NCI-H446 (cell line): ENCODE measurements at regions not wholly inside any gene's neighbourhood (a gene's known extent, or its start where the extent isn't known, plus 50 kb on each side); places are given as distances from the start of the nearest gene placed in this dataset.
"Not testable (repeated sequence)": the region's sequence is repeated elsewhere in the genome, so short reads cannot be mapped to it uniquely, and the experiment has no call there.

Source experiments
- DNase-seq, 2 experiments: peaks; one replicate each; lab custom pipeline; 2025; lab: John Stamatoyannopoulos, UW

- DNase-seq, result no peak
Measured at GRCh38 chr2:35125278-35125677, 1230.3 kb upstream of the CRIM1 start.

- no peak for DNase-seq
Measured at GRCh38 chr2:35116151-35116550, 1239.4 kb upstream of the CRIM1 start.

GRCh38 chr2:35114765-35115164 lies 1240.8 kb upstream of the CRIM1 start:
- DNase-seq, result no peak

GRCh38 chr2:35112367-35112766 lies 1243.2 kb upstream of the CRIM1 start:
- not testable (repeated sequence) for DNase-seq

- DNase-seq, result no peak
Measured at GRCh38 chr2:35104309-35104708, 1251.3 kb upstream of the CRIM1 start.

- DNase-seq, result no peak
Measured at GRCh38 chr2:35099342-35099741, 1256.2 kb upstream of the CRIM1 start.

- no peak for DNase-seq
Measured at GRCh38 chr2:35082072-35082471, 1273.5 kb upstream of the CRIM1 start.

- DNase-seq, result no peak
Measured at GRCh38 chr2:35081622-35082015, 1274.0 kb upstream of the CRIM1 start.

- no peak for DNase-seq
Measured at GRCh38 chr2:35081001-35081621, 1274.5 kb upstream of the CRIM1 start.

- no peak for DNase-seq
Measured at GRCh38 chr2:35080231-35080910, 1275.2 kb upstream of the CRIM1 start.

- no peak for DNase-seq
Measured at GRCh38 chr2:35067420-35067819, 1288.2 kb upstream of the CRIM1 start.

GRCh38 chr2:35063836-35064235 lies 1291.7 kb upstream of the CRIM1 start:
- no peak for DNase-seq

- no peak for DNase-seq
Measured at GRCh38 chr2:35035883-35036282, 1319.7 kb upstream of the CRIM1 start.

GRCh38 chr2:35033748-35034147 lies 1321.8 kb upstream of the CRIM1 start:
- DNase-seq, result no peak

- DNase-seq, result no peak
Measured at GRCh38 chr2:35023545-35023944, 1332.0 kb upstream of the CRIM1 start.

GRCh38 chr2:35000453-35000852 lies 1355.1 kb upstream of the CRIM1 start:
- no peak for DNase-seq

GRCh38 chr2:34998741-34999140 lies 1356.8 kb upstream of the CRIM1 start:
- no peak for DNase-seq

GRCh38 chr2:34997779-34998178 lies 1357.8 kb upstream of the CRIM1 start:
- DNase-seq, result no peak

- no peak for DNase-seq
Measured at GRCh38 chr2:34995196-34995595, 1360.4 kb upstream of the CRIM1 start.

GRCh38 chr2:34991508-34992274 lies 1363.9 kb upstream of the CRIM1 start:
- no peak for DNase-seq

GRCh38 chr2:34985474-34985873 lies 1370.1 kb upstream of the CRIM1 start:
- no peak for DNase-seq

GRCh38 chr2:34980689-34981088 lies 1374.9 kb upstream of the CRIM1 start:
- DNase-seq, result no peak

- DNase-seq, result no peak
Measured at GRCh38 chr2:34979148-34979547, 1376.4 kb upstream of the CRIM1 start.
